DMS153 treated with DMSO at 0.1 percent for 48 hours (cell line): ENCODE measurements at regions not wholly inside any gene's neighbourhood (a gene's known extent, or its start where the extent isn't known, plus 50 kb on each side); places are given as distances from the start of the nearest gene placed in this dataset.

ENCODE experiments used
- DNase-seq: peaks from one replicate; lab custom pipeline; 2025; ENCODE audit not compliant: unreplicated experiment; lab: John Stamatoyannopoulos, UW

GRCh38 chr20:58003525-58003924, 224.9 kb downstream of the ANKRD60 start:
- DNase-seq: no peak

DNA sequence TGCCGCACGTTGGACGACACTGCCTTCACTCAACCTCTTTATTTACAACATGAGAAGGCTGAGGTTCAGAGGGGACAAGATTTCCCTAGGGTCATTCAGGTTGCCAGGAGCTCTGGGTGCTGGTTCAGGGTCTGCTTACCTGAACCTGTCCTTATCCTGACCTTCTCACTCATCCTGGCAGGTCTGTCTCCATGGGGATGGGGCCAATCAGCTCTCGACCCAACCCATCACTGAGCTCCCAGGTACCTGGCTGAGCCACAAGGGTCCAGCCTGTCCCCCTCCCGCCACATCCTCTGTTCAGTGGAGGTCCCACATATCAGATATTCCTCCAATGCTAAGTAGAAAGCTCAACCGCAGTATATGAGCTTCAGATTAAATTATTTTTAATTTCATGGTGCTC, 225.6 kb downstream of the ANKRD60 start:
- no peak for DNase-seq

DNA sequence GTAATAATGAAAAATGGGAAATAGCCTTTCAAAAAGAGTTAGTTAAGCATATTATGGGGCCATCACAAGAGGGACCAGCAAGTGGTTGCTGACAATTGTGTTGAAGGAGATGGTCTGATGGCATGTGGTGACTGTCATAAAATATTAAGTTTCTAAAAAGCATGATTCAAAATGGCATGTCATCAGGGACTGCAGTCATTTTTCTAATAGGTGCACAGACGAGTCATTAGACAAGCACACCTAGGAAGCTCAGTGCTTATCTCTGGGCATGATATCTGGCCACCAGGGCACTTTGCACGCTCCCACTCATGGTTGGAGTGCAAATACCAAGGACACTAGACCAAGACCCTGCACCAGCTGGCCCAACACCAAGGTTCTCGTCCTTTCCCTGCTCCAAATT, 226.5 kb downstream of the ANKRD60 start:
- no peak for DNase-seq

GRCh38 chr20:58001381-58001780, 227.1 kb downstream of the ANKRD60 start:
- DNase-seq: no peak

GRCh38 chr20:58000861-58001260, 227.6 kb downstream of the ANKRD60 start:
- no peak for DNase-seq

- DNase-seq: no peak
These were observed 228.9 kb downstream of the ANKRD60 start for GRCh38 chr20:57999465-58000111.

GRCh38 chr20:57998981-57999464, 229.4 kb downstream of the ANKRD60 start:
- DNase-seq: no peak

GRCh38 chr20:57998276-57998675, 230.2 kb downstream of the ANKRD60 start:
- DNase-seq: no peak

DNA sequence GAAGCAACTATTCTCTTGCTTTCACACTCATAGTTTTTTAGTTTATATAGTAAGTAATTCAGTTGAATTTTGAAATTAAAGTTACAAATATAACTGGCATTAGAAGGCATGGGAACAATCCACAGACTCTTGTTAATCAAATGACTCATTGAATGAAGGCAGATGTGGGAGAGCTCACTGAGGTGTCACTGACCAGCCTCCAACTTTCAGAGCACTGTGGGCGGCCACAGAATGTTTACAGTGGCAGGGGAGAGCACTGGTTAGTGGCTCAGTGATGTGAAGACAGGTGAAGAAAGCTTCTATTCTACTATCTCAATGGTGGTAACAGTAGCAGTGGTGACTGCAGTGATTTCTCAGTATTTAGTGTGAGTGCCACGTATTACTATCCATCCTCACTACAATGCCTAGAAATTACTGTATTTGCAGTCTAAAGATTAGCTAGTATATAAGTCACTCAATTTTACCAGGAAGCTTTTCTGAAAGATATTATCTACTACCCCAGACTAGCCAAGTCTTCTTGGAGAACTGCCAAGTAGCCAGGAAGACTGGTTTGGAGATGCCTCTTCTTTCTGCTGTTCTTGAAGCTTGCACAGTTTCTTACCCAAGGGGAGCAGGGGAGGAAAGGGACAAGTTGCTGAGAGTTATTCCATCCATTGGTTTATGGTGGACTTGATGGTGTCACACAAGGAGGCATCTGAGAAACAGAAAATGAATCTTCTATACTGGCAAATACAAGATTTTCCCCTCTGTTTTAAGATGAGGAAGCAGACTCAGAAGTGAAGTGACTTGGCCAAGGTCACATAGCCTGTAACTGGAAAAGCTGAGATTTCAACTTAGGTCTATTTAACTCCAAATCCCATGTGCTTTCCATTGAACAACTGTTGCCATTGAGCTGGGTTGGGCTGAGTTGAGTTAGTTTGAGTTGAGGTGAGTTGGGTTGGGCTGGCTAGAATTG, 231.2 kb downstream of the ANKRD60 start:
- no peak for DNase-seq

- no peak for DNase-seq
These were observed 232.0 kb downstream of the ANKRD60 start for GRCh38 chr20:57996465-57996864.

DNA sequence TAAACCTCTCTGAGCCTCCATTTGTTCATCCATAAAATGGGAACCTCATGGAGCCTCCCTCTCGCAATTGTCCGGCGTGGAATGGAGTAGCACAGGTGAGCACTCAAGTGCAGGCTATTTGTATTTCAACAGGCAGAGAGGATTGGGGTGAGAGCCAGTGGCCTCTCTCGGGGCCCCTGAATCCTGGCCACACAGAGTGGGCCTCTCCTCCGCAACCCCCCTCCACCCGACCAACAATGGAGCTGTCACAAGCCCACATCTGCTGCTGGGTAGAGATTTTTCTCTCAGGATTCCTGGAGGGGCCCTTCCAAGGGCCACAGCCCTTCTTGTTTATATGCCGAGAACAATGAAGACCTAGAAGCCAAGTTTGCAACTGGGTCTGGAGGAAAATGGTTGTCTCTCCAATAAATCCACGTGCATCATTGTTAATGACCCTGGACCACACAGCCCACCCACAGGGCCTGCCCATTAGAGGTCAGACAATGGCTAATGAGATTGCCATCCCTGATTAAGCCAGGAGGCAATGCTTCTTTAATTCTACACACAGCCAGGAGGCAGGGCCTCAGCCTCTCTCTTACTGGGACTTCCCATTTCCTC, 233.0 kb downstream of the ANKRD60 start:
- DNase-seq: no peak

DNA sequence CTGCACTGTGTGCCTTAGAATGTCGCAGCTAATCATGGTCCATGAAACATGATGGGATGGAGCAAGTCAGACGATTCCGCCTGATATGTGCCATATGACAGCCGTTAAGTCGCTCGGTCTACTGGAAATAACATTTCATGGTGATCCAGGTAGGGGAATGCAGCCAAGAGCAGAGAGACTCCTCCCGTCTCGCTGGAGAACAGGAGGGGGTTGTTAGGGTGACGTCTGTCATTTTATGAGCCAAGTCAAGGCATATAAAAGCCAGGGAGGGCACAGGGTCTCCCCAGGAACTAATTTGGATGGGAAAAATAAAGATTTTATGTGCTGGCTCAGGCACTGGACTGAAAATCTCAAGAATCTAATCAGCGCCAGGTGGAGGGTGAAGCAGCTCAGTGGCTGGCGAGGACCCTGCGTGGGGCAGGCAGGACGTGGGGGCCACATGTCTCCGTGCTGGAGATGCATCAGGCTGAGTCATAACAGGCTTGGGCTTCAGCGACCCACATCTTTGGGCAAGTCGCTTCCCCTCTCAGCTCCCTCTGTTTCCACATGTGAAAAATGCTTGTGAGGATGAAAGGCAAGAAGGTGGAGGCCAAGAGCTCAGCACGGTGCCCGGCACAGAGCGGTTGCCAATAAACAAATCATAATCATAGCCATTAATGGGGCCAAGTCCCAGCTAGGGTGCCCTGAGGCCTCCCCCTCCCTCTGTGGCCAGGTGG, 234.6 kb downstream of the ANKRD60 start:
- no peak for DNase-seq

- no peak for DNase-seq
These were observed 237.1 kb downstream of the ANKRD60 start for GRCh38 chr20:57991211-57991881.

DNA sequence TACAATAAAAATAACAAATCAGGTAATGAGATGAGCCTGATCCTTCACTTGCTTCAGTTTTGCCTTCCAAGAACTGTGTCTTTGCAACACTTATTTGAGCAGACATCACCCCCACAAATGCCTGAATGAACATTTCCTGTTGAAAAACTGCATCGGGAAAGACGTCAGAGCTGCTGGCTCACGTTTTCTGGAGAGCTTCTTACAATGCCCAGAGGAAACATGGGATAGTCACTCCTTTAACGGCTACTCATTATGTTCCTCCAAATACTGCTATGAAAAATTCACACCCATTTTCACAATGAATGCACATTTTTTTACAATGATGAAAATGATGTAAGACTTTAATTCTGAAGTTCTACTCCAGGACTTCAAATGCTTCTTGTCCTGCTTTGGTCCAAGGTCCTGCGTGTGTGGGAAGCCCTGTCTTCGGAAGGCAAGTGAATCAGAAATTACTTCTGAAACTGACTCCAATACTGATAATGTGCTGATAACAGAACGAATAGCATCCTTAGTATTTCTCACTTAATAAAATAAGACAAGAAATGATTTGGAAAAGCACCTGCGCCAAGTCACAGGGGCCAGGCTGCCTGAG, 238.0 kb downstream of the ANKRD60 start:
- no peak for DNase-seq

DNA sequence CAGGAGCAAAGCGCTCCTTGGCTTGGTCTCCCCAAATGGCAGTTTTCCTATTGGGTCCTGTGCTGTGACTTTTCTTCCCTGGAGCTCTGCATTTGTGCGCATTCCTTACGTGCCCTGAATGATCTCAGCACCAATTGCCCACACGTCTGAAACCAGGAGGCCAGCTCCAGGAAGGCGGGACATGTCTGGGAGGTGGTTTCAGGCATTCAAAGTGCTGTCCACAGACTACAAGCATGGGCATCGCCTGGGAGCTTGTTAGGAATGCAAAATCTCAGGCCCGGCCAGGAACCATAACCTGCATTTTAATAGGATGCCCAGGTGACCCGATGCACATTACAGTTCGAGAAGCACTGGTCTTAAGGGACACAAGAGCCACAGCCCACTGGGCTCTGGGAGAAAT, 239.6 kb downstream of the ANKRD60 start:
- DNase-seq: no peak

DNA sequence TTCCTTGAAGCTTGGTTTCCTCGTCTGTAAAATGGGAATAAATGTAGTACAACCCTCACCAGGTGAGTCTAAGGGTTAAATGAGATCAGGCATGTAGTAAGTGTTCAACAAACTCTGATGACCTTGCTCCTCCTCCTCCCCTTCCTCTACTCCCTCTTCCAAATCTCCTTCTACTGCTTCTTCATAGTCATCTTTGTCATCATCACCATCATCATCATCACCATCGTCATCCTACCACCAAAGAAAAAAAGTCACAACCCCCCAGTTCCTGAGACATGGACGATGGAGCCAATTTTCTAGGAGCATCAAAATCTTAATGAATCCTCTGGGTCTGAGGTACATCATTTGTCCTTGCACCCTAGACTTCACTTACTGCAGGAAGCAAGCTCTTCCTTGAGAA, 240.0 kb downstream of the ANKRD60 start:
- no peak for DNase-seq

DNA sequence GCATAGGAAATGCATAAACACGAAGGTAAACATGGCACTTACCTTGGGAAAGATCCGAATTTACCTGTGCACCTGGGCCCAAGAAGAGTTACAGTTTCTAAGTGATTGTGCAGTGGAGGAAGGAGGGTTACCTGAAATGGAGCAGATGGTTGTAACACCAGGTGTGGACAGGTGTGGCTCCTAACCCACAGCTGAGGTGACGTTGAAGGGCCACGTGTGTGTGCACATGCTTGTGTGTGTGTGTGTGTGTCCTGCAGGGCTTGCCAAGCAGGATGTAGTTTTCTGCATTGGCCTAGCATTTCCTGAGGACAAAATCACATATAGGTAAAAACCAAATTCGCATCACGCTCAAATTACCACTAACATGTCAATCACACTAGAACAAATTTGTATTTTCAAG, 240.8 kb downstream of the ANKRD60 start:
- no peak for DNase-seq

DNA sequence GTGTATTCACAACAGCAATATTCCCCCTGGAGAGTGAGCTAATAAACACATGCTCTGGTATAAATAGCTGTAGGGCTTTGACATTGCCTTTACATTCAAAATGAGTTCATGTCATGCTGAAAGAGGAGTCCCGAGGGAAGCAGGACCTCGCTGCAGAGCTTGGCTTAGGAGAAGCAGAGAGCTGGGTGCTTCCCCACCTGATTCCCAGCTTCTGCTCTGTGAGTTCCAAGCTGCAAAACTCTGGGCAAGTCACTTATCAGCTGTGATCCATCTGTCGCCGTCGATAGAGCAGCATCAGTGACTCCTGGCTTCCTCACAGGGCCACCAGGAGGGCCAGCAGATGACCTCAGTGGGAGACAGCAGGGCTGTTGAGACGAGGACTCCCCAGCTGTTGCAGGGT, 241.8 kb downstream of the ANKRD60 start:
- DNase-seq: no peak

DNA sequence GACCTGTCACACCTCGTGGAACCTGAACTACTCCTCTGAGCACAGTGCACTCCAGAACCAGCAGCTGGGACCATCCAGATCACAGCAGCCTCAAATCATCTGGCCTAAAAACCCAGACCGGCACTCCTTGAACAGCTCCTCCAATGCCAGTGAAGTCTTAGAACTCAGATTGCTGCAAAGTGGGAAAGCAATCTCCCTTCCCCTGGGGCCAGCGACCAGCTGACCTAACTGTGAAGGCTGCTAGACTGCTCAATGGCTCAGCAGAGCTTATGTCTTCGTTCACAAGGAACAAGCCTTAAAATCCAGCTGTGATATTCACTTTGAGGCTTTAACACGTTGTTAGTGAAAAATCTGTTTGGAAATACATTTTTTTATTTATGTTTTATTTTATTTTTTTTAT, 243.2 kb downstream of the ANKRD60 start:
- DNase-seq: no peak

DNA sequence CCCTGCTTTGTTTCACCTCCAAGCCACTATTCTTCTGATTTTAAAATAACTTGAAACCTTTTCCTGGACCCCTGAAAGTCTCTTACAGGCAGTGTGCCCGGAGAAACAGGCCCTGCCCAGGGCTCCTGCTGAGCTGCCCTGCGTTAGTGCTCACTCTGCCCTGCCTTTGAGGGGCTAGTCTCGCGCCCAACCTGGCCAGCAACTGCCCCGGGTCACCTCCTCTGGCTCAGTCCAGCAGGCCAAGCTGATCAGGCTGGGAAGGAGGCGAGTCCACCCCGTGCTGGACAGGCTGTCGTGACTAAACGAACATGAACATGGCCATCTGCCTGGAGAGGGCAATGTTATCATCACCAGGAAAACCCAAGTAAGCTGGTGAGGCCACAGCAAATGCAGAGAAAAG, 245.4 kb downstream of the ANKRD60 start:
- no peak for DNase-seq
